GM18873 (cell line): ENCODE measurements at regions not wholly inside any gene's neighbourhood (a gene's known extent, or its start where the extent isn't known, plus 50 kb on each side); places are given as distances from the start of the nearest gene placed in this dataset.
"Not testable (repeated sequence)": the region's sequence is repeated elsewhere in the genome, so short reads cannot be mapped to it uniquely, and the experiment has no call there.

ENCODE experiments used
- ATAC-seq: cut with Tn5 transposase; IDR thresholded peaks from one replicate; pipeline ENCODE4 v1.9.1; 2021; ENCODE audit warnings: mild to moderate bottlenecking, moderate library complexity, moderate number of reproducible peaks; ENCODE audit not compliant: unreplicated experiment, low FRiP score

DNA sequence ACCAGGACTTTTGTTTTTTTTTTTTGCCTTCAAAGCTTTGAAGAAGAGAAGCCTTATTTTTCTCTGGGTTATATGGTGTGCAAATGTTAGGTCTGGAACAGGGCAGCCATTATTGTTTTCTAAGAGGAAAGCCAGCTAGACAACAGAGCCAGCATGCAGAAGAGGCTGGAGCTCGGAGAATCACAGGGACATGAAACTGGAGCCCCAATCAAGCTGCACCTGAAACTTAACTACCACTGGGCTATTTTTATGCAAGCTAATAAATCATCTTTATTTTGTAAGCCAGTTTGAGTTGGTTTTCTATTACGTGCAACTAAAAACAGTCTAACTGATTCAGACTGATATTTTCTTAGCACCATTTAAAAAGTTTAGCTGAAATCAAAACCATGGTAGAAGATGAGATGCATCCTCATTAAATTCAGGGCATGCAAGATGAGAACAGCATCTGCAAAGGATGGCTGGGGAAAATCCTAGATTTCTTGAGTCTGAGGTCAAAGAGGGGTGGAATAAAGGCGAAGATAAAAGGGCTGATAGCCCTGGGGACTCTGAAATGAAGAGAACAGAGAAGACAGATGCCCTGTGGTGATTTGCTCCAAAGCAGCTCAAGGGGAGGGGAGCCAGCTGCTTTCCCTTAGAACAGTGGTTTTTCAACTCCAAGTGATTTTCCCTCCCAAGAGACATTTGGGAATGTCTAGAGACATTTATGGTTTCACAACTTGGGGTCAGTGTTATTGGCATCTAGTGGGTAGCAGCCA, 177.1 kb upstream of the WSCD1 start:
- no peak for ATAC-seq

DNA sequence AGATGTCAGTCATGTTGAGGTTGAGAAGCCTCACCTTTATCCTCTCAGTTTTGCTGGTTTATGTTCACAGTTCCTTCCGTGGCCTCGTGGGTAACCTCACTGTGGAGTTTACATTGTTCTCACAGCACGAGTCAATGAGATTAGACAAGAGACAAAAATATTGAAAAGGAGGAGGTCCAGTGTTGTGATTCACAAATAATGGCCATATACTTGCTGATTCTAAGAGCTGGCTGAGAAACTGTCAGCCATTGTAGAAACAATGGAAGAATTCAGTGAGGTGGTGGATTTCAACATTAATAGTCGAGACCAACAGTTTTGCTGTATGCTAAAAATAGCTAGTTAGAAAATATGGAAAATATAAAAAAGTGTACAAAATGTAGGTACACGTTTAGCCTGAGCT, 176.4 kb upstream of the WSCD1 start:
- ATAC-seq: no peak

DNA sequence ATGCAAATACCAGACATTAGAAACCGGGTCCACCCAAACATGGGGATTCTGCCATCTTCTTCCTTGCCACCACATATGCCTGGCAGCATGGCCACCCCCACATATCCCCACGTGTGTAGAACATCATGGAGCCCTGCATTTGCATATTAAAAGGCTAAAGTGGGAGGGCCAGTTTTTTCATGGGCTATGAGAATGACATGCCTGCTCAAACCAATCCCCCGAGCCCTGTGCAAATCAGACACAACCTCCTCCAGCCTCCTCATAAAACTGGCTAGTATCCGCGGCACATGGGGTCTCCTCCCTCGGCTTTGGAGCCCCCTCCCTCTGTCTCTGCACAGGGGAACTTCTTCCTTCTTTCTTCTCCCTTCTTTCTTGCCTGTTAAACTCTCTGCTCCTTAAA, 174.9 kb upstream of the WSCD1 start:
- ATAC-seq: no peak

DNA sequence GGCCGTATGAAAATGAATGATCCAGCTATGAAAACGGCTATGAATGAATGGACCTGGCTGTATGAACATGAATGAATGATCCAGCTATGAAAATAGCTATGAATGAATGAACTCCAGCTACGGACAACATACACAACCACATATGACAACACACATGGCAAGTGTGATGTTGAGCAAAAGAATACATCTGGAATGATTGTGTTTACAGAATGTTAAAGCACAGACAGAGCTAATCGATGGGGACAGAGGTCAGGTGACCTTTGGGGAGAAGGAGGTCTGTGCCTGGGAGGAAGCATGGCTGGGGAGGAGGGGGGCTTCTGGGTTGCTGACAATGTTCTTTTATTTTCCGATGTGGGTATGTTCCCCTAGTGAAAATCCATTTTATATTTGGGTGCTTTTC, 174.0 kb upstream of the WSCD1 start:
- ATAC-seq: no peak

DNA sequence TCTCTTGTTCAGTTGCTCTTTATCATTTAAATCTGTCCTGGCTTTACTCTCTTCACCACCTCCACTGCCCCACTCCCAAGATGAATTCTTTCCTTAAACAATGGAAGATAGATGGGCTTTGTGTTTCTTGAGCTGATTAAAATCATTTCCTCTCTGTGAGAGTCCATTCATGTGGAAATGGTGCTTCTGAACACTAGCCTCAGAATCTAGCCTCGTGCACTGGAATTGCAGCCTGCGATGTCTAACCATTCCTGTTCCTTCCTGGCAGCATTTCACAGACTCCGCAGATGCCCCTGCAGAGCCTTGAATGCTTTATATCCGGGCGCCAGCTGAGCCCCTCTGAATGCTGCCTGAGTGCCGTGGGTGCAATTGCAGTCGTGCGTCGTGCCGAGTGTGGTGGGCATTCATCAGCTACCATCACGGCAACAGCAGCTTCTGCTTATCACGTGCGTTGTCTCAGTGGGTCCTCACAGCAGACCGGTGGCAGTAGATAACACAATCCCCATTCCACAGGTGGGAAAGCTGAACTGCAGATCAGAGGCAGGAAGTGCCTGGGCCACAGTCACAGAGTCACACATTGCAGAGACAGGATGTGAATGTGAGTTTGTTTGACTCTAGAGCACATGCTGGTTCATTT, 172.8 kb upstream of the WSCD1 start:
- no peak for ATAC-seq

DNA sequence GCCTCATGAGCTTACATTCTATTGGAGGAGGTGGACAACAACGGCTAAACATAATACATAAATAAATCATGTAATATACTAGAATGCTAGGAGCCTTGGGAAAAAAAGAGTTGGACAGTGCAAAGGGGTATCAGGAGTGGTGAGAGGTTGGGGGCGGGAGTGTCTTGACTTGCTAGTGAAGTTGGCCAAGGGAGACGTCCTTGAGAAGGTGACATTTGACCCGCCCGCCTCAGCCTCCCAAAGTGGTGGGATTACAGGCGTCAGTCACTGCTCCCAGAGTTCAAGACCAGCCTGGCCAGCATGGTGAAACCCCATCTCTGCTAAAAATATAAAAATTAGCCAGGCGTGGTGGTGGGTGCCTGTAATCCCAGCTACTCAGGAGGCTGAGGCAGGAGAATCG, 172.2 kb upstream of the WSCD1 start:
- ATAC-seq: not testable (repeated sequence)

DNA sequence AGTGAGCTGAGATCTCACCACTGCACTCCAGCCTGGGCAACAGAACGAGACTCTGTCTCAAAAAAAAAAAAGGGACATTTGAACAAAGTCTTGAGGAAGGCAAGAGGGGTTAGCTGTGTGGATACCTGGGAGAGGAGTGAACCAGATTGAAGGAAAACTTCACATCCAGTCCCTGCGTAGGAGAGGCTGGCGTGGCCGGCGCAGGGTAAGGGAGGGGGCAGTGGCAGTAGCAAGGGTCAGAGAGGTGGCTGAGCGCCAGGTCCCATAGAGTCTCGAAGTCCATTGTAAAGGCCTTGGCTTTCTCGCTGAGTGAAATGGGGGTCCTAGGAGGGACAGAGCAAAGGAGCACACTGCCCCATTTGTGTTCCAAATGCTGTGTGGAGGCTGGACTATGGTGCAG, 171.8 kb upstream of the WSCD1 start:
- no peak for ATAC-seq

DNA sequence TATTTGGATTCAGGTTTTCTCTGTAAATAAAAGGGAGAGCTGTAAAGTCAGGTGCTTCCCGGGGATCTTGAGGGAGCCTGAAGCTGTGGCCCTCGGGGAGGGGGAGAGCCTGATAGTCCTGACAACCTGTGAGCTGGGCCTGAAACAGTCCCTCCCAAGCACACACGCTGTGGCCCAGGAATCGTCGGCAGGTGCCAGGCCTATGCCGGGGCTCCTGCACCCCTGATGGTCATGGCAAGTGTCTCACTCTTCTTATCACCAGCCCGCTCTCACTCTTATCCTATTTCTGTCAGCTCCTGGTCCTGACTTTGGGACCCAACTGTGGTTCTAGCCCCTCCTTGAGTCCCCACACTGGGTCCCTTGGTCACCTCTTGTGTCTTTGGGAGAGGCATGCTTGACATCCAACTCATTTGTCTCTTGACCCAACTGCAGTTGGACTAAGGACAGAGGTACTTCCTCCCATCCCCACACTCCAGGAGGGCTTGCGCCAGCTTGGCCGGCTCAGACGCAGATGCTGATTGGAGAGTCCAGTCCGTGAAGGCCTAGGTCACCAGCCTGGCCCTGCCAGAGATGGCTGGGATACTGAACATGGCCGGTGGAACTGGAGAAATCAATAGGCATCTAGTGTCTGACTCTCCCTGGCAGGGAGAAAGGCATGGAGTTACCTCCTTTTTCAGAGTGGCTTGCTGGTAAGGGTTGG, 170.5 kb upstream of the WSCD1 start:
- ATAC-seq: no peak

DNA sequence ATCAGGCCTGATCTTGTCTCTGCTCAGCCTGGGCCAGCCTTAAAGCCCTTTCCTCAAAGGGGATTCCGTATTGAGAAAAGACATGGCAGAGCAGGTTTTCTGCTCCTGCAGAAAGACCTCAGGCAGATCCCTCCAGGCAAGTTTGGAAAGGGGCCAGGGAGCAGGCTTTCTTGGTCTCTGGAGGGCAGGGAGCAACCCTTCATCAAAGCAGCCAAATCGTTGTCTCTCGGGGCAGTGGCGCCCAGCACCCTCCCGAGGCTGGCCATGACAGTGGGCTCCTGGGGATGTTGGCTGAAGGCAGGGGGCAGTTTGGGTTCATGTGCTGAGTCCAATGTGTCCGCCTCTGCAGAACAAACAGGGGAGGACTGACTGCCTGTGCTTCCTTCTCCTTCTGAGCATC, 168.4 kb upstream of the WSCD1 start:
- no peak for ATAC-seq

DNA sequence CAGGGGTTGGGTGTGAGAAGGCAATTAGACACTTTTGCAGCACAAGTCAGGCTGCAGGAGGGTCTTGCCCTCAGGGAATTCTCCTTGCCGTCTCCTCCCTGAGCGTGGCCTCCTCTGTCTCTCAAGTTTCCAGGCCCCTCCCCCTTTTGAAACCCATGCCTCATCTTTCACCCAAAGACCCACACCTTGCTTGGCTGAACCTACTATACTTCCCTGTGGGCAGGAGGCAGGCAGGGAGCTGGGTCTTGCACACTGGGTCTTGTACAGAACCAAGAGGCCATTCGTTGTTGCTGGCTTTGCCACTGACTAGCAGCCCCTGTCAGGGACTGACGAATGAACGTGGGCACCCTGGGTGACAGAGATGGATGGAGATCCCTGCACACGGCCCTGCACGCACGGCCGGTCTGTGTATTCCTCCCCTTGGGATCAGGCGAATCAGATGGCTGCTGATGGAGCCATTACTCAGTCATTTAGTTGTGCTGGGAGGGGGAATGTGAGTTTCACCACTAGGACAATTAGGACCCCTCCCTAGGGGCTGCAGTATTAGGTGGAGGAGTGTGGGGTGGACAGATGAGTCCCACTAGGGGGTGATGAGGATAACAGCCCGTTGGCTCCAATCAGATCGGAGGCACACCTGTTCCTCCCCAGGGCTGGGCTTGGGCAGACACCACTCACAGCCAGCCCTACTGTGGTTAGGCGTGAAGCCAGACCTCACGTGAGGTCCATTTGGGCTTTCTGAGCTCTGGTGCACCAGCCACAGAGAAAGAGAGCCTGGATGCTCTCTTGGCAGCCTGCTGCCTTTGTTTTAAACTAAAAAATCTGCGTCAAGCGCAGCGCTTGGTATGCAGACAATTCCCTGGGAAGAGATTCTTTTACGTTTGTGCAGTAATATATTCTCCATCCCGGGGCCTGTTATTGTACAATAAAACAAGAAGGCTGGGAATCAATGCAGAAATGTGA, 167.7 kb upstream of the WSCD1 start:
- no peak for ATAC-seq

DNA sequence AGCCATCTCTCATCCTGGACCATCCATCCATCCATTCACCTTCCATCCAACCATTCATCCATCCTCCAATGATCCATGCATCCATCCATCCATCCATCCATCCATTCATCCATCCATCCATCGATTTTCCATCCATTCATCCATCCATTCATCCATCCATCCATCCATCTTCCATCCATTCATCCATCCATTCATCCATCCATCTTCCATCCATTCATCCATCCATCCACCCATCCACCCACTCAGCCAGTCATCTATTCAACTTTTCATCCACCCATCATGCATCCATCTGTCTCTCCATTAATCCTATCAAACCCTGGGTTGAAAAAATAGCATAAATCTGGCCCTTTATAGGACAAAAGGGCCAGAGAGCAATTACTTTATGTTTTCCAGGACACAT, 158.3 kb upstream of the WSCD1 start:
- ATAC-seq: no peak

DNA sequence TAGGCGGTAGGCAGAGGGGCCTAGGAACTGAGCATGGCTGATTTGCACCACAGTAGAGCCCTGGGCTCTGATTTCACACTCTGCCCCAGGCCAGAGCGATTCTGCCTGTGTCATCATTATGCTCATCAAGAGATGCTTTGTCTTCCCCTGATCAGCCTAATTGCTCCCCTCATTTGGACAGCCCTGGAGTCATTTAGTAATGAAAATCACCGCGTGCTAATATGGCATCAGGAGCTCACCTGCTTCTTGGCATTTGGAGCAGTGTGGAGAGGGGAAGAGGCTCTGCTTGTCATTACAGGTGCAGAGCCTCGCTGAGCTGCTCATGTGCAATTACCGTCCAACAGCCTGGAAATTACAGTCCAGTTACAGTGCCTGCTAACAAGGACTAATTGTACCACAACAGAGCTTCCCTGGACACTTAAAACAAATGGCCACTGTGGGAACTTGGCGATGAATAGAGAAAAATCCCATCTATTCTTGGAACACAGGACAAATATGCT, 157.1 kb upstream of the WSCD1 start:
- no peak for ATAC-seq

DNA sequence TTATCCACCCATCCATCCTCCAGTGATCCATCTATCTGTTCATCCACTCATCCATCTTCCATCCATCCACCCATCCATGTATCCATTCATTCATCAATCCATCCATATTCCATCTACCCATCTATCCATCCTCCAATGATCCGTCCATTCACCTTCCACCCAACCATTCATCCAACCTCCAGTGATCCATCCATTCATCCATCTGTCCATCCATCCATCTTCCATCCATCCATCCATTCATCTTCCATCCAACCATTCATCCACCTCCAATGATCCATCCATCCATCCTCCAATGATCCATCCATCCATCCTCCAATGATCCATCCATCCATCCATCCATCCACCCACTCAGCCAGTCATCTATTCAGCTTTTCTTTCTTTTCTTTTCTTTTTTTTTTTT, 156.5 kb upstream of the WSCD1 start:
- ATAC-seq: no peak

DNA sequence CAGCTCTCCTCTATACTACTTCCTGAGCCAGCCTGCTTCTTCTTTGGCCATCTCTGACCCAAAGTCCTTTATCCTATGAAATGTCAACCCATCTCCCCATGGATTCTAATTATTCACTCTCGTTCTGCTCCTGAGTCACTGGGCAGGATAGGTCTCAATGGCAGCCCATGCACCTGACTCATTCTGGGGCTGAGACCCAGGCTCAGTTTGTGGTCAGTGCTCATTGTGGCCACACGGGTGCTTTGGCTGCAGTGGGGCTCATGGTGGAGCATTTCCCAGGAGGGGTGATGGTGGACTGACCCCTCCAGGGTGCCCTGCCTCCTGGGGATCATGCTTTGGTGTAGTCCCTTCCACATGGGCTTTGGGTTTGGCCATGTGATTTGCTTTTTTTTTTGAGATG, 154.8 kb upstream of the WSCD1 start:
- ATAC-seq: no peak

DNA sequence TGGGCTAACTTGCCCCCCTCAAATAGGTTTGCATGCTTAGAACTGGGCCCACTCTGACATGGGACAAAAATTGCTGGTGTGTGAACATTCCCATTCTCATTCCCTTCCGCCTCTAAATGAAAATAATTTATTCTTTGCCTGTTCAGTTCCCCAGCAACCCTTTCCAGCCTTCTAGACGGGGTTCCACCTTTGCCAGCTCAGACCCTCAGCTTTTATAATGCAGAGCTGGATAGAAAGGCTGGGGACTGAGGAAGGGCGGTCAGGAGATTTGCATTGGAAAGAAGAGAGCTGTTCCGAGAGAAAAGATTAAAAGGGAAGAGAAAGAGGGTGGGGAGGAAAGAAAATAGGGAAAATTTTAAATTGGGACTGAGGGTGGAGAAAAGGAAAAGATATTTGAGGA, 151.1 kb upstream of the WSCD1 start:
- no peak for ATAC-seq

DNA sequence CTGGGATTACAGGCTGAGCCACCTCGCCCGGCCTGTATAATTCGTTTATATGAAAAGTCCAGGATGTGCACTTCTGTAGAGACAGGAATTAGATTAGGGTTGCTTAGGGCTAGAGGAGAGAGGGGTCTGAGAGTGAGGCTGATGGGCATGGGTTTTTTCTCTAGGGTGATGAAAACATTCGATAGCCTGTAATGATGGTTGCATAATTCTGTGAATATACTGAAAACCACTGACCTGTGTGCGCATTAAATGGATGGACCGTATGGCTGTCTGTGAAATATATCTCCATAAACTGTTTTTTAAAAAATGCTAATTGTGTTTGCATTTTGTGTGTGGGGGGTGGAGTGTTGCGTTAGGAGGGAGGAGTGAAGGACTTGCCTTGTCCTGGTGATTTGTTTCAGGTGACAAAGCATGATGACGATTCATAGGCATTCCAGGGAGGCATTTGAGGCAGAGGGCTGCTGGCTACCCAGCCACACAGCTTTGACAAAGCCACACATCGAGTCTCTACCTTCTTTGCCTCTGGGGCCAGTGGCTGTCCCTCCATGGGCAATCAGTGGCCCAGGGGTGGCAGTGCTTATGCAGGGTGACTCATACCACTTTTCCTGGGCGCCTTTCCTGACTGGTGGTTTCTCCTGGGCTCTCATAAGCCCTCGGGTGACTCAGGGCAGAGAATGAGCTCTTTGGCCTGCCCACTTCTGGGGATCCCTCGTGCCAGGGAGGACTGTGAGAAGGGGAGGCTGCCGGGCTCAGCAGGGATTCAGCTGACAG, 148.5 kb upstream of the WSCD1 start:
- ATAC-seq: no peak

DNA sequence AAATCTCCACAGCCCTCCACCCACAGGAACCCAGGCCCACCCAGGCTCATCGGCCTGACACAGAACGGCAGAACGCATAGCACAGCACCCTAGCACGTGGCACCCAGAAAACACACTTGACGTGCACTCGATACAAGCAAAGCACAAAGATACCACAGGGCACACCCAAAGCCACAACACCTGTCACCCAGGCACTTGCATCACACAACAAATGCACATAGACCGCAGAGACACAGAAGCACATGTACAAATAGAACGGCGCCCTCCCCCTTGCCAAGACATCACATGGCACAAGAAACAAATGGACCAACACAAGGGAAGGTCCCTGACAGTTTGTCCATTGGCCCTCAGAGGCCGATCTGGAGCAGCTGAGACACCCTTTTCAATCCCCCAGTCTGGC, 147.7 kb upstream of the WSCD1 start:
- ATAC-seq: no peak

DNA sequence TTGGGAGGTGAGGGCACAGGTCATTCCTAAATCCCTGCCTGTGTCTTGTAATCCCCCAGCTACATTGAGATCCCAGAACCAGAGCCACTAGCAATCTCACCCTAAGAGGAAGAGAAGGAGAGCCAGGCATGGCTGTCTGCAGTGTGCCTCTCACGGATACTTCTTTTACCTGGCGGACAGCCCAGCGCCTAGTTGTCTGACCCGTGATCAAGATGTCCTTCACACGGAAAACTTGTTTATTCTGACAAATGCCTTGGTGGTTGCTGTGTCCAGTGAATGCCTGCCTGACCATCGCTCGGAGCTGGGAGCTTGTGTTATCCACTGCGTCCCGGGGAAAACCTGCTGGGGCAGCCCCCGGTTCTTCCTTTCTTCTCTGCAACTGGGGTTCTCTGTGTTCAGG, 140.5 kb upstream of the WSCD1 start:
- no peak for ATAC-seq

DNA sequence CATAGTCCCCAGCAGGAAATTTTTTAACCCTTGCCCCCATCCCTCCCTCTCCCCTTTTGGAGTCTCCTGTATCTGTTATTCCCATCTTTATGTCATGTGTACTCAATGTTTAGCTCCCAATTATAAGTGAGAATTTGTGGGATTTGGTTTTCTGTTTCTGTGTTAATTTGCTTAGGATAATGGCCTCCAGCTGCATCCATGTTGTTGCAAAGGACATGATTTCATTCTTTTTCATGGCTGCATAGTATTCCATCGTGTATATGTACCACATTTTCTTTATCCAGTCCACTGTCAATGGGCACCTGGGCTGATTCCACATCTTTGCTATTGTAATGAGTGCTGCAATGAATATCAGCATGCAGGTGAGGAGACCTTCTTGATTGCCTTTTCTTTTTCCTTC, 139.6 kb upstream of the WSCD1 start:
- not testable (repeated sequence) for ATAC-seq

DNA sequence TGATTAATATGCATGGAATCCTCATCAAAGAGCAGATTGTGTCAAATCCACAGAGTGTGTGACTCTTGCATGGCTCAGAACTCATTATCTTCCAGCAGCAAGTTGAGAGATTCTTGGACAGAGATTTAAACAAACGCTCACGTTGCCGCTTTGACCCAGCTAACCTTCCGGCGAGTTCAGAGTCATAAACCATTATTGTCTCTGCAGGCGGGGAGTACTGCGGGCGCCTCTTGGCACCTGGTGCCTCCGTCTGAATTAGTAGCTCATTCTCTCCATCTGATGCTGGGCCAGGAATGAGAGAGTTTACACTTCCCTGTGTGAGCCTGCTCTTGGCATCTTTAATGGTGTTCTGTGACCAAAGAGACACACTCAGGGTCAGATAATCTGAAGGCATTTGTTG, 138.6 kb upstream of the WSCD1 start:
- no peak for ATAC-seq
